ENCODE measurements at regions not wholly inside any gene's neighbourhood (a gene's known extent, or its start where the extent isn't known, plus 50 kb on each side); places are given as distances from the start of the nearest gene placed in this dataset.

- TF ChIP-seq, protein P1, sequence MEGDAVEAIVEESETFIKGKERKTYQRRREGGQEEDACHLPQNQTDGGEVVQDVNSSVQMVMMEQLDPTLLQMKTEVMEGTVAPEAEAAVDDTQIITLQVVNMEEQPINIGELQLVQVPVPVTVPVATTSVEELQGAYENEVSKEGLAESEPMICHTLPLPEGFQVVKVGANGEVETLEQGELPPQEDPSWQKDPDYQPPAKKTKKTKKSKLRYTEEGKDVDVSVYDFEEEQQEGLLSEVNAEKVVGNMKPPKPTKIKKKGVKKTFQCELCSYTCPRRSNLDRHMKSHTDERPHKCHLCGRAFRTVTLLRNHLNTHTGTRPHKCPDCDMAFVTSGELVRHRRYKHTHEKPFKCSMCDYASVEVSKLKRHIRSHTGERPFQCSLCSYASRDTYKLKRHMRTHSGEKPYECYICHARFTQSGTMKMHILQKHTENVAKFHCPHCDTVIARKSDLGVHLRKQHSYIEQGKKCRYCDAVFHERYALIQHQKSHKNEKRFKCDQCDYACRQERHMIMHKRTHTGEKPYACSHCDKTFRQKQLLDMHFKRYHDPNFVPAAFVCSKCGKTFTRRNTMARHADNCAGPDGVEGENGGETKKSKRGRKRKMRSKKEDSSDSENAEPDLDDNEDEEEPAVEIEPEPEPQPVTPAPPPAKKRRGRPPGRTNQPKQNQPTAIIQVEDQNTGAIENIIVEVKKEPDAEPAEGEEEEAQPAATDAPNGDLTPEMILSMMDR (IDR thresholded peaks at IDR 0.05) = no peak
- TF ChIP-seq POLR2AphosphoS5 (IDR thresholded peaks at IDR 0.05; ENCODE audit: low read depth, low read length) = no peak
- TF ChIP-seq, protein P2, sequence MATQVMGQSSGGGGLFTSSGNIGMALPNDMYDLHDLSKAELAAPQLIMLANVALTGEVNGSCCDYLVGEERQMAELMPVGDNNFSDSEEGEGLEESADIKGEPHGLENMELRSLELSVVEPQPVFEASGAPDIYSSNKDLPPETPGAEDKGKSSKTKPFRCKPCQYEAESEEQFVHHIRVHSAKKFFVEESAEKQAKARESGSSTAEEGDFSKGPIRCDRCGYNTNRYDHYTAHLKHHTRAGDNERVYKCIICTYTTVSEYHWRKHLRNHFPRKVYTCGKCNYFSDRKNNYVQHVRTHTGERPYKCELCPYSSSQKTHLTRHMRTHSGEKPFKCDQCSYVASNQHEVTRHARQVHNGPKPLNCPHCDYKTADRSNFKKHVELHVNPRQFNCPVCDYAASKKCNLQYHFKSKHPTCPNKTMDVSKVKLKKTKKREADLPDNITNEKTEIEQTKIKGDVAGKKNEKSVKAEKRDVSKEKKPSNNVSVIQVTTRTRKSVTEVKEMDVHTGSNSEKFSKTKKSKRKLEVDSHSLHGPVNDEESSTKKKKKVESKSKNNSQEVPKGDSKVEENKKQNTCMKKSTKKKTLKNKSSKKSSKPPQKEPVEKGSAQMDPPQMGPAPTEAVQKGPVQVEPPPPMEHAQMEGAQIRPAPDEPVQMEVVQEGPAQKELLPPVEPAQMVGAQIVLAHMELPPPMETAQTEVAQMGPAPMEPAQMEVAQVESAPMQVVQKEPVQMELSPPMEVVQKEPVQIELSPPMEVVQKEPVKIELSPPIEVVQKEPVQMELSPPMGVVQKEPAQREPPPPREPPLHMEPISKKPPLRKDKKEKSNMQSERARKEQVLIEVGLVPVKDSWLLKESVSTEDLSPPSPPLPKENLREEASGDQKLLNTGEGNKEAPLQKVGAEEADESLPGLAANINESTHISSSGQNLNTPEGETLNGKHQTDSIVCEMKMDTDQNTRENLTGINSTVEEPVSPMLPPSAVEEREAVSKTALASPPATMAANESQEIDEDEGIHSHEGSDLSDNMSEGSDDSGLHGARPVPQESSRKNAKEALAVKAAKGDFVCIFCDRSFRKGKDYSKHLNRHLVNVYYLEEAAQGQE (IDR thresholded peaks at IDR 0.05; ENCODE audit: insufficient read depth in 1 of 2, low read depth in 2 of 2, low read length in 1 of 2) = no peak
These were observed 503.9 kb downstream of the STIM2 start for GRCh38 chr4:27364509-27364908.

Measured in Panc1 (cell line).